ENCODE measurements at regions not wholly inside any gene's neighbourhood (a gene's known extent, or its start where the extent isn't known, plus 50 kb on each side); places are given as distances from the start of the nearest gene placed in this dataset.

DNA sequence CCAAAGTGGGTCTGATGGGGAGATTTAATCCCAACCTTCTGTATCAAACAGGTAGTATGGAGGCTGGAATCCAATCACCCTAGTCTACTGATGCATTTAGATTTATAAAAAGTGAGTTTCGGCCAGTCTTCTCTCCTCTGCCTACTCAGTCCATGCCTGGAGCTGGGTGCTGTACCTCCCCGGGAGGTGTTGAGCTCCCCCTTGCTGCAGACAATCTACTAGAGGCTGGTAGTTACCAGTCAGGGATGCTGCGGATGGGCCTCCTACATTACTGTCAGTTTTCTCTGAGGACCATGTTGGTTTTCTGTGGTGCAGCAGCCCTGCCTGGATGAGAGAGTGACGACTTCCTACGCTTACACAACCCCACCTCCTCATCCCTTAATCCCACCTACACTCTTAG, 118.6 kb upstream of the CELF4 start:
- Histone ChIP-seq H4K20me1 (ENCODE audit: control insufficient read depth, insufficient read depth) (no peaks in the 10 kb centered on the region), H3K27me3 (replicated peaks in 1 of 2; ENCODE audit: control insufficient read depth in 2 of 2, insufficient read depth in 2 of 2, low read length in 1 of 2) (no peaks in the 10 kb centered on the region), H3K79me2 (ENCODE audit: control insufficient read depth, insufficient read depth, low read length) (no peaks in the 10 kb centered on the region), H3K27ac (ENCODE audit: control insufficient read depth, insufficient read depth) (no peak overlapping the region), H3K4me2 (ENCODE audit: control insufficient read depth, insufficient read depth) (no peak overlapping the region), H3K4me1 (ENCODE audit: control insufficient read depth, insufficient read depth, low read length) (no peaks in the 10 kb centered on the region), H3K4me3 (no peak overlapping the region), H3K36me3 (ENCODE audit: control insufficient read depth in 2 of 2, insufficient read depth in 2 of 2, low read length in 1 of 2) (no peaks in the 10 kb centered on the region), H3K9me3 (replicated peaks; ENCODE audit: control insufficient read depth, insufficient read depth, low read length) (no peaks in the 10 kb centered on the region), H2AFZ (ENCODE audit: control insufficient read depth, low read depth, low read length) (no peak overlapping the region), H3K9ac (ENCODE audit: control insufficient read depth, insufficient read depth, low read length) (no peak overlapping the region)
- ChIA-PET SMC1A (ENCODE audit: uncharacterized antibody, unreplicated experiment) (no interaction called here), CTCF (no interaction called here), POLR2A (no interaction called here), RAD21 (ENCODE audit: unreplicated experiment) (no interaction called here)
- FAIRE-seq (no peak), DNase-seq (ENCODE audit: low read depth, low spot score) (no peak), ATAC-seq (no peak)
- 28% methylated on average over 5 of the region's 5 CpGs for WGBS (ENCODE audit: insufficient coverage, insufficient replicate concordance, low lambda C conversion rate, missing lambda C conversion rate)
- intact Hi-C loops (cut with micrococcal nuclease; ENCODE audit: unreplicated experiment) (no loop called here), in situ Hi-C loops (cut with MboI) (no loop called here)
- TF ChIP-seq, protein P1, sequence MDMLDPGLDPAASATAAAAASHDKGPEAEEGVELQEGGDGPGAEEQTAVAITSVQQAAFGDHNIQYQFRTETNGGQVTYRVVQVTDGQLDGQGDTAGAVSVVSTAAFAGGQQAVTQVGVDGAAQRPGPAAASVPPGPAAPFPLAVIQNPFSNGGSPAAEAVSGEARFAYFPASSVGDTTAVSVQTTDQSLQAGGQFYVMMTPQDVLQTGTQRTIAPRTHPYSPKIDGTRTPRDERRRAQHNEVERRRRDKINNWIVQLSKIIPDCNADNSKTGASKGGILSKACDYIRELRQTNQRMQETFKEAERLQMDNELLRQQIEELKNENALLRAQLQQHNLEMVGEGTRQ (IDR thresholded peaks at IDR 0.05; ENCODE audit: borderline replicate concordance, low read depth, low read length), result no peak
- TF ChIP-seq SP1 (IDR thresholded peaks at IDR 0.05; ENCODE audit: low read depth, low read length) (no peak), ZNF622 (IDR thresholded peaks at IDR 0.05) (no peak), MXI1 (IDR thresholded peaks at IDR 0.05; ENCODE audit: low read depth, low read length) (no peak), IRF5 (IDR thresholded peaks at IDR 0.05; ENCODE audit: borderline replicate concordance) (no peak), ZNF592 (IDR thresholded peaks at IDR 0.05) (no peak), ZNF274 (IDR thresholded peaks at IDR 0.05; ENCODE audit: insufficient read depth, insufficient read length) (no peak), RAD21 (IDR thresholded peaks at IDR 0.05; ENCODE audit: insufficient read depth, low read depth, low read length) (no peak), CHD2 (IDR thresholded peaks at IDR 0.05; ENCODE audit: borderline replicate concordance, low read depth, low read length) (no peak), YBX1 (IDR thresholded peaks at IDR 0.05) (no peak), PBX3 (IDR thresholded peaks at IDR 0.05; ENCODE audit: insufficient replicate concordance, low read depth, low read length) (no peak)
- TF ChIP-seq, protein P2, sequence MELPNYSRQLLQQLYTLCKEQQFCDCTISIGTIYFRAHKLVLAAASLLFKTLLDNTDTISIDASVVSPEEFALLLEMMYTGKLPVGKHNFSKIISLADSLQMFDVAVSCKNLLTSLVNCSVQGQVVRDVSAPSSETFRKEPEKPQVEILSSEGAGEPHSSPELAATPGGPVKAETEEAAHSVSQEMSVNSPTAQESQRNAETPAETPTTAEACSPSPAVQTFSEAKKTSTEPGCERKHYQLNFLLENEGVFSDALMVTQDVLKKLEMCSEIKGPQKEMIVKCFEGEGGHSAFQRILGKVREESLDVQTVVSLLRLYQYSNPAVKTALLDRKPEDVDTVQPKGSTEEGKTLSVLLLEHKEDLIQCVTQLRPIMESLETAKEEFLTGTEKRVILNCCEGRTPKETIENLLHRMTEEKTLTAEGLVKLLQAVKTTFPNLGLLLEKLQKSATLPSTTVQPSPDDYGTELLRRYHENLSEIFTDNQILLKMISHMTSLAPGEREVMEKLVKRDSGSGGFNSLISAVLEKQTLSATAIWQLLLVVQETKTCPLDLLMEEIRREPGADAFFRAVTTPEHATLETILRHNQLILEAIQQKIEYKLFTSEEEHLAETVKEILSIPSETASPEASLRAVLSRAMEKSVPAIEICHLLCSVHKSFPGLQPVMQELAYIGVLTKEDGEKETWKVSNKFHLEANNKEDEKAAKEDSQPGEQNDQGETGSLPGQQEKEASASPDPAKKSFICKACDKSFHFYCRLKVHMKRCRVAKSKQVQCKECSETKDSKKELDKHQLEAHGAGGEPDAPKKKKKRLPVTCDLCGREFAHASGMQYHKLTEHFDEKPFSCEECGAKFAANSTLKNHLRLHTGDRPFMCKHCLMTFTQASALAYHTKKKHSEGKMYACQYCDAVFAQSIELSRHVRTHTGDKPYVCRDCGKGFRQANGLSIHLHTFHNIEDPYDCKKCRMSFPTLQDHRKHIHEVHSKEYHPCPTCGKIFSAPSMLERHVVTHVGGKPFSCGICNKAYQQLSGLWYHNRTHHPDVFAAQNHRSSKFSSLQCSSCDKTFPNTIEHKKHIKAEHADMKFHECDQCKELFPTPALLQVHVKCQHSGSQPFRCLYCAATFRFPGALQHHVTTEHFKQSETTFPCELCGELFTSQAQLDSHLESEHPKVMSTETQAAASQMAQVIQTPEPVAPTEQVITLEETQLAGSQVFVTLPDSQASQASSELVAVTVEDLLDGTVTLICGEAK (IDR thresholded peaks at IDR 0.05; ENCODE audit: borderline replicate concordance), result no peak
- no TSS peak for BruUV-seq (replicated peaks)

All from GM12878 (cell line).